AG09309 (cell line): ENCODE measurements at regions not wholly inside any gene's neighbourhood (a gene's known extent, or its start where the extent isn't known, plus 50 kb on each side); places are given as distances from the start of the nearest gene placed in this dataset.

Source experiments
- DNase-seq: peaks from one replicate; pipeline ENCODE4 v3.0.0-alpha.2; 2010; ENCODE audit warnings: low read depth
- H3K4me3 ChIP-seq: 2 replicates; pipeline ENCODE4 v1.5.1; 2011; ENCODE audit warnings: mild to moderate bottlenecking, low read depth, low read length, moderate library complexity; ENCODE audit not compliant: control insufficient read depth
- TF ChIP-seq, protein P1 (sequence below): IDR thresholded peaks from 2 replicates; pipeline ENCODE4 v1.5.1; 2011; ENCODE audit warnings: mild to moderate bottlenecking, low read depth, low read length, inconsistent platforms; ENCODE audit not compliant: insufficient read depth, control insufficient read depth; ENCODE audit errors: missing control alignments

DNA sequence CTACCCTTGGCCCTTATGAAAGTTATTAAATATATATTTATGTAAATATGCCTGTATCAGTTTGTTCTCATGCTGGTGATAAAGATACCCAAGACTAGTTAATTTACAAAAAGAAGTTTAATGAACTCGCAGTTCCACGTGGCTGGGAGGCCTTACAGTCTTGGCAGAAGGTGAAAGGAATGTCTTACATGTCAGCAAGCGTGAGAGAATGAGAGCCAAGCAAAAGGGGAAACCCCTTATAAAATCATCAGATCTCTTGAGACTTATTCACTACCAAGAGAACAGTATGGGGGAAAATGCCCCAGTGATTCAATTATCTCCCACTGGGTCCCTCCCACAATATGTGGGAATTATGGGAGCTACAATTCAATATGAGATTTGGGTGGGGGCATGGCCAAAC is 506.0 kb upstream of the ATXN8OS start:
- TF ChIP-seq, protein P1, sequence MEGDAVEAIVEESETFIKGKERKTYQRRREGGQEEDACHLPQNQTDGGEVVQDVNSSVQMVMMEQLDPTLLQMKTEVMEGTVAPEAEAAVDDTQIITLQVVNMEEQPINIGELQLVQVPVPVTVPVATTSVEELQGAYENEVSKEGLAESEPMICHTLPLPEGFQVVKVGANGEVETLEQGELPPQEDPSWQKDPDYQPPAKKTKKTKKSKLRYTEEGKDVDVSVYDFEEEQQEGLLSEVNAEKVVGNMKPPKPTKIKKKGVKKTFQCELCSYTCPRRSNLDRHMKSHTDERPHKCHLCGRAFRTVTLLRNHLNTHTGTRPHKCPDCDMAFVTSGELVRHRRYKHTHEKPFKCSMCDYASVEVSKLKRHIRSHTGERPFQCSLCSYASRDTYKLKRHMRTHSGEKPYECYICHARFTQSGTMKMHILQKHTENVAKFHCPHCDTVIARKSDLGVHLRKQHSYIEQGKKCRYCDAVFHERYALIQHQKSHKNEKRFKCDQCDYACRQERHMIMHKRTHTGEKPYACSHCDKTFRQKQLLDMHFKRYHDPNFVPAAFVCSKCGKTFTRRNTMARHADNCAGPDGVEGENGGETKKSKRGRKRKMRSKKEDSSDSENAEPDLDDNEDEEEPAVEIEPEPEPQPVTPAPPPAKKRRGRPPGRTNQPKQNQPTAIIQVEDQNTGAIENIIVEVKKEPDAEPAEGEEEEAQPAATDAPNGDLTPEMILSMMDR: no peak
- H3K4me3 ChIP-seq: no peak overlapping the region
- no peak for DNase-seq

DNA sequence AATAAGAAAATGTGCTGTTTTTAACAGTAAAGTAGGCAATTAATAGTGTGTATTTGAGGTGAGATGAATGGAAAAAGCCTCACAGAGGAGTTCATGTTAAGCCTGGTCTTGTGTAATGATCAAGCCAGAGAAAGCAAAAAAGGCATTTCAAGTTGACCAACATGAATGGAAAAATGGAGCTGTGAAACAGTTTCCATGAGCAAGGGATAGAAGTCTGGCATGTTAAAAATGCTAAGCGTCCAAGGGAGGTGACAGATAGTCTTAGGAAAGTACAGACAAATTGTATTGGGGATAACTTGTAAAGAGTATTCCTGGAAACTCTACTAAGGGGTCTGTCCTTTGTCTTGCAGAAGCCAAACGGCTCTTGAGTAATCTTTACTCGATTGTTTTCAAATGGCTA is 506.8 kb upstream of the ATXN8OS start:
- no peak for DNase-seq
- TF ChIP-seq, protein P1: no peak
- no peak overlapping the region for H3K4me3 ChIP-seq

DNA sequence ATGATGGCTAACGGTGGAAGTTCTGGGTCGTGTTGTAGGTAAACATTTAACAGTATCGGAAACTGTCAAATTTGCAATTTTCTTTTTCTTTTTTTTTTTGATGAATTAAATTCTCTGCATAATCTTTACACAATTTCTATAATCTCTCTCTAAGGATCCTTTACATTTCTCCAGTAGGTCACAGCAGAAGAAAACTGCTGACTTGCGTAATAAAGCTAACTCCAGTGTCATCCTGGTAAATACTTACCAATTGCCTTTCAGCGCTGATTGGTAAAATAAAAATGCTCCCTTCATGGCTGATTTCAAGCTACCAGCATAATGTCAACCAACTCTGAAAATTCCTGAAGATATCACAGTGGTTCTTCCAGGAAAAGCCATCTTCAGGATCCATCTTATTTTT is 510.5 kb upstream of the ATXN8OS start:
- DNase-seq: no peak
- TF ChIP-seq, protein P1: no peak
- no peak overlapping the region for H3K4me3 ChIP-seq

DNA sequence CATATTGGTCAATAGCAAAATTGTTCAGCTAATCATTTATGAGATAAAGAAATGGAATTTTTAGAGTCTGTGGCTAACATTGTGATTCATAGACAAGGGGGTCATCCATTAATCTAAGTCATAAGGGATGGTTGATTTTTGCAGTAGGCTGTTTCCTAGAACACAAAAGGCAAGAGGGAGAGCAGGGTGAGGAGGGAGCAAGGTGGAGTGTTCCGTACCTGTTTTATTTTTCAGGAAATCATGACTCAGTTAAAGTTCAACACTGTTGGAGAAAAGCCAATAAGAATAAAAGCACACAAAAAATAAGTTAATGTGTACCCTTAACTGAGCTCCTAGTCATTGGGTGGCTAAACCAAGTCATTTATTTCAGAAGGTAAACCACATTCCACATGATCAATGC is 512.4 kb upstream of the ATXN8OS start:
- TF ChIP-seq, protein P1: no peak
- DNase-seq: no peak
- no peak overlapping the region for H3K4me3 ChIP-seq

DNA sequence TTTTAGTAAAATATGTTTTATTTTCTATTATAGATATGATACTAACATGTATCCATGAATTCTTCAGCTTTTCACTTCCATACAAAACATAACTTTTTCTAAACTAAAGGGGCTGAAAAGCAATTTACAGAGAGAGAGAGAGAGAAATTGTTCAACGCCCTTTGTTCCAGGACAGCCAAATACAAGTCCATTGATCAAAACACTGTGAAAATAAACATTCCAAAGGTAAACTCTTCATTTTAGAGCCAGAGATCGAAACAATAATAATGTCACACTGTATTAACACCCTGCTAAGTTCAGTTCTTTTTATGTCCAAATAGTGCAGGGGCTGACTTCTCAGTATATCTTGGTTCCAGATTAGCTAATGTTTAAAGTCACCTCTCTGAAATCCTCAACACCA is 516.2 kb upstream of the ATXN8OS start:
- TF ChIP-seq, protein P1: no peak
- DNase-seq: no peak
- no peak overlapping the region for H3K4me3 ChIP-seq

DNA sequence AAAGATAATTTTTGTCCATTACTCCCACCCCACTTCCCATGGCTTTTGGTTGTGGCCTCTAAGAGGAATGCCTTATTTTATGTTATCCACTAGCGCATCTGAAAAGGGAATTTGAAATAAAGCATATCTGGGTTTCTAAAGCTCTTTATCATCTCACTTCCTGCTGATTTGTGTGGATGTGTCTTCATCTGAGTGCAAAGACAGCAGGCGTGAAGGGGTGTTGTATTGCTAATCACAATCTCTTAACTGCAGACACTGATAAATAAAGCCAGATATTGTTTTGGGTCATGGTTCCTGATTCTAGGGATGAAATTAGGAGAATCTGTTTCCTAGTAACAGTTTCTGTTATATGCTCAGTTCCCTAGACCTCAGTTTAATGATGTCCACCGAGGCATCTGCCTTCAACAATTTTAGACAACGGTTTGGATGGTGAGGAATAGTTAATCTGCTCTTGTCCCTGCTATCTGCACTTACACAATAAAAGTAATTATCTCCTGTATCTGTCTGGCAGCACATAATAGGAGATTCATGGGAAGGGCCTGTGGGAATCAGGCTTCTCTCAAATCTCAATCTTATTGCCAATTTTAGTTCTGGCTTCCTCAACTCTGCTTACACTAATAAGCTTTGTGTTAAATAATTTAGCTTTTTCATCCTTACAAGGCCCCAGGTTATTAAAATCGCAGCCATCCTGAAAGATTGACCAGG is 517.9 kb upstream of the ATXN8OS start:
- DNase-seq: no peak
- H3K4me3 ChIP-seq: no peak overlapping the region
- TF ChIP-seq, protein P1: no peak
